HG02938 (cell line): ENCODE measurements at regions not wholly inside any gene's neighbourhood (a gene's known extent, or its start where the extent isn't known, plus 50 kb on each side); places are given as distances from the start of the nearest gene placed in this dataset.

Experiments
- ATAC-seq: cut with Tn5 transposase; IDR thresholded peaks from one replicate; pipeline ENCODE4 v1.9.1; 2021; ENCODE audit warnings: mild to moderate bottlenecking, moderate library complexity; ENCODE audit not compliant: unreplicated experiment

- ATAC-seq, result no peak
Measured at GRCh38 chr3:16658004-16658924, 53.0 kb upstream of the DAZL start.

DNA sequence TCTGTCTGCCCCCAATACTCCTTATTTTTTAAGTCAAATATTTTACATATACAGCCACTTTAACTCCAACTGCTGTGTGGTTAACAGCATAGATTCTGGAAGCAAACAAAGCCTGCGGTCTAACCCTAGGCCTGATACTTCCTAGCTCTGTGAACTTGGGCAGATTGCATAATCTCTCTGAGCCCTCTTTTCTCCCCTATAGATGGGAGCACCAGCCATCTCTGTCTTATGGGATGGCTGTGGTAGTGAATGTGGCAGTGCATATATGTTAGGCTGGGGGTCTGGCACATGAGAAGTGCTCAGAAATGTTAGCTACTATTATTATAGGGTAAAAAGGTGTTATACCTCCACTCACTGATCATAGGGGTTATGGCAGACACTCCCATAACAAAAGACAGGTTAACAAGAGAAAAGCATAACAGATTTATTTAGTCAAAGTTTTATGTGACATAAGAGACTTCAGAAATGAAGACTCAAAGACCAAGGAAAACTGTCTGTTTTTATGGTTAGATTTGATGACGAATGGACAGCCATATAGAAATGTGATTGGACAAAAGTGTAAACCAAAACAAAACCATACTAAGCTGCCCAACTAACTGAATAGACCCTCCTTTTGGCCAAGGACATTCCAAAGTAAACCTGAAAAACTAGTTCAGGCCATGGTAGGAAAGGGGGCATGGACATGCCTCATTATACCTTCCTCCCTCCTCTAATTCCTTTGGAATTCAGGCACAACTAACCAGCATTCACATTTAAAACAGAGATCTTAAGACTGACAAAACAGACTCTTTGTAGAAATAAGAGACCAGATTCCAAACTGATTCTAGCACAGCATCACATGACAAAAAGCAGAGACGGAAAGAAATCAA lies 53.9 kb upstream of the DAZL start:
- no peak for ATAC-seq

DNA sequence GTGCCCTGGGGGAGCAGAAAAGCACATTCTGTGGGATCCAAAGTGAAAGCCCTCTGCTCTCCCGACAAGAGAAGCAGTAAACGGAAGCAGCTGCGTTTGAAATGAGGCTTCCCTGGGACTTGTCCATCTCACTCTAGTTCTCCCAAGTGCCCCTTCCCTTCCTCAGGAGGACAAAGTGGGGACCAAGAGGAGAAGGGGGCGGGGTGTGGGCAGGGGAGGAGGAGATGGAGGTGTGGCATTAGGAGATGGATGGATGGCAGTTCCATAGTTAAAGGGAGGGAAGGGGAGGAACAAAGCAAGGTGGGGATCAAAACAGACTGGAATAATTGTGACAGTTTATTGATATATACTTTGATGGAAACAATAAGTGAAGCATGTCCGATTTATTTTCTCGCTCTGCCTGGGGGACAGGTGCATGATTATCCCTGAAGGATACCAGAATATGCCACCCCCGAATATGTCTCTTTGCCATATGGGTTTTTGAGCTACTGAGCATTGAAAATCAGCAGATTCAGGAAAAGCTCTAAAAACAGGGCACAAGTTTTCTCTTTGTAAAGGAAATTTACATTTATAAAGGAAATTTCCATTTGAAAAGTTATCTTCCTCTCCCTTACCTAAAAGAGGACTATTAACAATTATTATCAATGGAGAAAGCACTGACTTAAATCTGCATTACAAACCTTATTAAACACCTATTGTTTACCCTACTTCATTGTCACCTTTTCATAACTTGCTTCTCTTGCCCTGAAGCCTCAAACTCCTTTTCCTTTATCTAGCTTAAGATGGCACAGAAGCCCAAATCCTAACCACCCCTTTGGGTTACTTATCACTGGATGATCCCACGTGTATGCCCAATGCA lies 58.9 kb upstream of the DAZL start:
- no peak for ATAC-seq

GRCh38 chr3:16665282-16665741 lies 60.1 kb upstream of the DAZL start:
- no peak for ATAC-seq

DNA sequence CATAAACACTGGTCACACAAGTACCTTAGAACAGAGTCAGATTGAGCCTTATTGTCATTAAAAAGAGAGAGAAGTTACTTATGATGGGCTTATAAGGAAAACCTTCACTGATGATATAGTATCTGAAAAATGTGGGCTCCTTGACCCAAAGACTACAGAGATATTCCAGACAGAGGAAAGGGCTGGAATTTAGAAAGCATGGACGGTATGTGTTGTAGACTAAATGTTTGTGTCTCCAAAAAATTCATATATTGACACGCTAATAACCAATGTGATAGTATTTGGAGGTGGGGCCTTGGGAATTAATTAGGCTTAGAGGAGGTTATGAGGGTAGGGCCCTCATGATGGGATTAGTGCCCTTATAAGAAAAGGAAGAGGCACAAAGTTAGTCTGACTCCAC lies 61.0 kb upstream of the DAZL start:
- no peak for ATAC-seq

DNA sequence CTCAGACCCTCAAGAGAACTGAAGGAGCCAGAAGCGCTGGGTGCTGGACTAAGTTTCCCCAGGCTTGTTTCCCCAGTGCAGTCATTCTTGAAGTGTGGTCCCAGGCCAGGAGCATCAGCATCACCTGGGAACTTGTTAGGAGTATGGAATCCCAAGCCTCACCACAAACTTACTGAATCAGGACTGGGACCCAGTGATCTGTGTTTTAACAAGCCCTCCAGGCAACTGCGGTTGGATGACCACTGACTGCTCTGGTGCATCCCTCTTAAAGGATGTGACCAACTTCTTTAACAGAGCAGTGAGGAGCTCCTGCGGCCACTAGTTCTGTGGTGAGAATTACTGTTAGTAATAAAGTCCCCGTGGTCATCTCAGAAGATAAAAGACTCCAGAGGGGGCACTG lies 62.4 kb upstream of the DAZL start:
- no peak for ATAC-seq

DNA sequence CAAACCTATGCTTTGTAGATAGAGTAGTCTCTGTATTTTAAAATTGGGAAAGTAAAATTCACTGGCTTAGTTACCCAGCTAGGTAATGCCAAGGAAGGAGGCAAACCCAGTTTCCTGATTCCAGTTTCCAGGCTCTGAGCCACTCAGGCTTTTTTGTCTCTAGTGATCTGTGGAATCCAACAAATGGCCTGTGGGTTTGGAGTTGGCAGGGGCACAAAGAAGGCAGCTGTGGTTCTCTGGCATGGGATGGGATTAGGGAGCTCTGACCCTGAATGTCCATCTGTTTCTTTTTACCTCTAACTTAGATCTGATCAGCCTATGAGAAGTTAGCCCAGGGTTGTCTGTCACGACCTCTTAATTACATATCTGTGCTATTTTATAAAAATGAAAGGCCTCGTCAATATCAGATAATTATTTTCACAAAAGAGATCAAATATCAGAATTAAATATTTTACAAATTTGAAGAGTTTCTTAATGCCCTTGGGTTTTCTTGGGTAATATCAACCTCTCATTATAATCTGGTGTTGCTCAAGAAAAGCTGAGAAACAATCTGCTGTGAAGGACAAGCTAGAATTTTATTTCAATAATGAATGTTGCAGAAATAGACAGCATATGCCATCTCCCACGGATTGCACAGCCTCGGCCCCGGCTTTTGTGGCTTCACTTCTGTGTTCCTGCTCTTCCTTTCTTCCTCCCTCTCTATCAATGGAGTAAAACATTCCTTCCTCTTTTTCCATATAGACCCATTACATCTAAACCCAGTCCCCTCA lies 63.7 kb upstream of the DAZL start:
- ATAC-seq, result no peak

- no peak for ATAC-seq
Measured at GRCh38 chr3:16670191-16670590, 65.0 kb upstream of the DAZL start.

DNA sequence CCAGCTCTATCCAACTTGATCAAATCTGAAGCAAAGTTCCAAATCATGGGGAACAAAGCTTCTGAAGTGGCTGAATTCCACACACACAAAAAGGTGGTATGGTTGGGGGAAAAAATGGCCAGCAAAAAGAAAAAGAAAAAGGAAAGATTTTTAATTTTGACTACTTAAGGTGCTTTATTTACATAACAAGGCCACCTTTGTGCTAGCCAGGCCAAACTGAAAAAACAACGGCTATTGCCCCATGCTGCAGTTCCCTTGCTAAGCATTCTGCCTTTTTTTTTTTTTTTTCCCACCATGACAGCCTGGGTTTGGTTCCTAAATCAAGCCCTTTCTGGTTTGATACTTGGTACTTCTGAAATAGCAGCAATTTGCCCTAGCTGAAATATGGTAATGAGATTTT lies 66.5 kb upstream of the DAZL start:
- ATAC-seq, result no peak

DNA sequence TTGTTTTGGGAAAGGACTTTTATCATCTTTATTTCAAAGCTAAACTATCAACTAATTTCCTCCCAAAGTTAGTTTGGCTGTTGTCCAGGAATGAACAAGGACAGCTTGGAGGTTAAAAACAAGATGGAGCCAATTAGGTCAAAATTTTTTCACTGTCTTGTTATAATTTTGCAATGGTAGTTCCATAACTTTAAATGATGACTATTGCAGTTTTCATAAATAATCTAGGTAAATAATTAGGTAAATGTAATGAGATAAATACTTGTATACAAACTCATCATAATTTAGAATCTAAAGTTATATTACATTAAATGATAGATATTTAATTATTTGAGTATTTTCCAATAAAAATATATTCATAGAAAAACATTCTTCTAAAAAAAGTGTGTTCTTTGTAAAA lies 68.3 kb upstream of the DAZL start:
- no peak for ATAC-seq

- no peak for ATAC-seq
Measured at GRCh38 chr3:16675805-16676204, 70.6 kb upstream of the DAZL start.

GRCh38 chr3:16686679-16687078 lies 81.5 kb upstream of the DAZL start:
- no peak for ATAC-seq

DNA sequence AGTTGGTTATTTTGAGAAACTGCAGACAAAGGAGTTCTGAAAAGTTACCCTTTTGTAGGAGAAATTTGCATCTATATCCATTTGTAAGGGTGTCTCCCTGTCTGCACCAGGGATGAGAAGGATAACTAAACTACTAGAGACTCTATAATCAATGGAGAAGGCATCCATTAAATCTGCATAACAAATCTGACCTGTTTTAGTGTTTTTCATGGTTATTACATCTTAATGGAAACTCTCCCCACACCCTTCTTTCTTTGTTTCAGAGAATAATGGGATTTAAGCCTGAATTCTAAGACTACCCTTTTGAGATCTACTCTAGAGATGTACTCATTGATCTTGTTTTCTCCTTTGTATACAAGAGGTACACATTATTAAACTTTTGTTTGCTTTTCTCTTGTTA lies 82.0 kb upstream of the DAZL start:
- no peak for ATAC-seq

DNA sequence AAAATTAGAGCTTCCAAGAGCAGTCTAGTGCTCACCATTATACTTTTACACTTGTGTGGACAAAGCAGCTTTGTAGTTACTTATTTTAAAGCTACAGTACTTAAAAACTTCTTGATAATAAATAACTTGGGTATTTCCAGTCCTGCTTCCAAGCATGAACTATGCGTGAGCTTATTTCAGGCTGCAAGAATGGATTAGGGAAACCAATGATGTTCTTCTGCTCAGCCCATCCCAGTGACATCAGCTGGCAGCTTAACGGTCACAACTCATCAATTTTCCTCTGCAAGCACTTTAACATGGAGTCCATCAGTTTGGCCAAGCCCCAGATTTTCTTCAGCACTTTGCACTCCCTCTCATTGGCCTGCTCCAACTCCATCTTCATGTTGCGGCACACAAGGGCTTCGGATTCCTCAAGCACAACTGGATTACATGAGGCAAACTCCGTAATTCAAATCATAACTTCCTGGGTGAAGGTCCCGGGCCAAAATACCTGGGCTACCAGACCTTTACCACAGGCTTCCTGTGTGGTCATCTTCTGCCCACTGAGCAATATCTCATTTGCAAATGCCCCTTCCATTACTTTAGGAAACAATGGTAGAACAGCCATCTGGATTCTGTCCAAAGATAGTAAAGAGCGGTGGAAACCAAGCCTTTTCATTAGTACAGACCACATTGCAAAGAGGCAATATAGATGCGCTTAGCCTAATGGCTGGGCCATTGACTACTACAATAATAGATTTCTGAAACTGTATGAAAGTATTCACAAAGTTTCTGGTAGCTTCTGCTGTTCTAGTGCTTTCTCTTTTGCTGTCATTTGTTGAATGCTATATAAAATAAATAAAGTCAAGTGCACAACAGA lies 87.5 kb upstream of the DAZL start:
- ATAC-seq, result no peak

- ATAC-seq, result no peak
Measured at GRCh38 chr3:16693820-16694219, 88.6 kb upstream of the DAZL start.

DNA sequence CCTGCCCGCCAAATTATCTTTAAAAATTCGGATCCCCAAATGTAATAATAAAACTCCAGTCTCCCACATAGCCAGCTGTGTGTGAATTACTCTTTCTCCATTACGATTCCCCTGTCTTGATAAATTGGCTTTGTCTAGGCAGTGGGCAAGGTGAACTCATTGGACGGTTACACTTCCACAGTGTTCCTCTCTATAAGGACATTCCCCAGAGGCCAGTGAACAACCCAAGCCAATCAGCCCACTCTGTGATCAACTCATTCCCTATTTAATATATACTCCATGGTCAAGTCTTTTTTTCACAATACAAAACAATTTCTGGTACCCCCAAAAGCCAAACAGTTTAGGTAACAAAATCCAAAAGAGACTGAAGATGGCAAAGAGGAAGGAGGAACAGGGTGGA lies 90.5 kb upstream of the DAZL start:
- ATAC-seq, result no peak

- ATAC-seq, result no peak
Measured at GRCh38 chr3:16697443-16698147, 92.4 kb upstream of the DAZL start.

GRCh38 chr3:16700651-16701050 lies 95.4 kb upstream of the DAZL start:
- no peak for ATAC-seq

DNA sequence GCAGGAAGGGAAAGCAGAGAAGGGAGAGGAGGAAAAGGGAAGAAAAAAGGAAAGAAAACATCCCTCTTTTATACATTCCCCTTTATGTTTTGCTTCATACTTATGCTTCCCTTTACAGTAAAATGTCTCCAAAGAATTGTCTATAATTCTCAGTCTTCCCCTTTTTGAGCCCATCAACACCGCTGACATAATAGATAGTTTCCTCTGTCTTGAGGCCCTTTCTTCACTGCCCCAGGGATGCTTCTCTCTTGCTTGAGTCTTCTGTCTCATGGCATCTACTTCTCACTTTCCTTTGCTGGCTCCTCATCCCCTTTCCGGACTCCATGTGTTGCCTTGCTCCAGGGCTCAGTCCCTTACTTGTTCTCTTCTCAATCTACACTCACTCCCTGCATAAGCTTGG lies 99.7 kb upstream of the DAZL start:
- ATAC-seq, result no peak
